Mesodermal cell (in vitro differentiated cells): ENCODE measurements at regions not wholly inside any gene's neighbourhood (a gene's known extent, or its start where the extent isn't known, plus 50 kb on each side); places are given as distances from the start of the nearest gene placed in this dataset.
"Not testable (repeated sequence)": the region's sequence is repeated elsewhere in the genome, so short reads cannot be mapped to it uniquely, and the experiment has no call there.

Experiments
- H3K27ac ChIP-seq: 2 replicates; pipeline ENCODE4 v1.7.0; 2013; ENCODE audit warnings: mild to moderate bottlenecking, low read depth, low read length, moderate library complexity; ENCODE audit not compliant: severe bottlenecking
- H3K36me3 ChIP-seq: 2 replicates; pipeline ENCODE4 v1.7.1; 2013; ENCODE audit warnings: mild to moderate bottlenecking, low read length, moderate library complexity; ENCODE audit not compliant: control insufficient read depth, insufficient read depth
- H3K4me1 ChIP-seq: one replicate; pipeline ENCODE4 v1.7.1; 2013; ENCODE audit warnings: mild to moderate bottlenecking, low read length; ENCODE audit not compliant: insufficient read depth, control insufficient read depth, poor library complexity, severe bottlenecking
- H3K4me3 ChIP-seq: 2 replicates; pipeline ENCODE4 v1.7.0; 2013; ENCODE audit warnings: low read length, control low read depth, mild to moderate bottlenecking; ENCODE audit not compliant: insufficient read depth, poor library complexity, severe bottlenecking; ENCODE audit errors: extremely low read depth
- H3K9me3 ChIP-seq: 2 replicates; pipeline ENCODE4 v1.7.1; 2013; ENCODE audit warnings: mild to moderate bottlenecking, low read length, moderate library complexity; ENCODE audit not compliant: control insufficient read depth
- WGBS, 2 experiments: methylation state at CpG; one replicate each; pipeline ENCODE4 v1.1.5; 2013; ENCODE audit warnings: missing lambda C conversion rate in 2 of 2; ENCODE audit not compliant: insufficient coverage in 2 of 2; 5-methylcytosine and 5-hydroxymethylcytosine counted together

DNA sequence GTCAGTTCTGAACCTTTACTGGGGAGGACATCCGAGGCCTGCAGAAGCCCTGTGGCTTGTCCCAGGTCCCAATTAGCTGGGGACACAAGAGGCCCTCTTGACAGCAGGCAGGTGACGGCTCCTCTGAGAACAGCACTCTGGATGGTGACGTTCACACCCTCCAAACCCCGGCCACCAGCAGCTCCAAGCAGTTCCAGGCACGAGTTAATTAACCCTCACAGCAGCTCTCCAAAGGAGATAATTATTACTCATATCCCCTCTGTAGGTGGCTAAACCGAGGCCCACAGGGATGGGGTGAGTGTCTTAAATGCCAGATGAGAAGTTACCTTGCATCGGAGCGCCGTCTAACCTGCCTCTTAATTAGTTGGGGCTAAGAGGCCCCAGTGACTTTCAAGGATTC is 168.9 kb upstream of the CIBAR2 start:
- Histone ChIP-seq H3K4me3 (no peak overlapping the region), H3K27ac (no peak overlapping the region), H3K4me1 (peaks cover 3% of the 10 kb centered on the region), H3K9me3 (no peaks in the 10 kb centered on the region), H3K36me3 (no peaks in the 10 kb centered on the region)
- WGBS, 2 experiments, result 70 to 90% methylated on average over 4 to 7 of the region's 9 CpGs

- Histone ChIP-seq H3K4me3 (no peak overlapping the region), H3K4me1 (peaks cover 3% of the 10 kb centered on the region), H3K9me3 (no peaks in the 10 kb centered on the region), H3K36me3 (no peaks in the 10 kb centered on the region), H3K27ac (no peak overlapping the region)
- WGBS, 2 experiments, result 89 to 90% methylated on average over 8 of the region's 8 CpGs
These were observed 170.6 kb upstream of the CIBAR2 start for GRCh38 chr16:85282842-85283241.

DNA sequence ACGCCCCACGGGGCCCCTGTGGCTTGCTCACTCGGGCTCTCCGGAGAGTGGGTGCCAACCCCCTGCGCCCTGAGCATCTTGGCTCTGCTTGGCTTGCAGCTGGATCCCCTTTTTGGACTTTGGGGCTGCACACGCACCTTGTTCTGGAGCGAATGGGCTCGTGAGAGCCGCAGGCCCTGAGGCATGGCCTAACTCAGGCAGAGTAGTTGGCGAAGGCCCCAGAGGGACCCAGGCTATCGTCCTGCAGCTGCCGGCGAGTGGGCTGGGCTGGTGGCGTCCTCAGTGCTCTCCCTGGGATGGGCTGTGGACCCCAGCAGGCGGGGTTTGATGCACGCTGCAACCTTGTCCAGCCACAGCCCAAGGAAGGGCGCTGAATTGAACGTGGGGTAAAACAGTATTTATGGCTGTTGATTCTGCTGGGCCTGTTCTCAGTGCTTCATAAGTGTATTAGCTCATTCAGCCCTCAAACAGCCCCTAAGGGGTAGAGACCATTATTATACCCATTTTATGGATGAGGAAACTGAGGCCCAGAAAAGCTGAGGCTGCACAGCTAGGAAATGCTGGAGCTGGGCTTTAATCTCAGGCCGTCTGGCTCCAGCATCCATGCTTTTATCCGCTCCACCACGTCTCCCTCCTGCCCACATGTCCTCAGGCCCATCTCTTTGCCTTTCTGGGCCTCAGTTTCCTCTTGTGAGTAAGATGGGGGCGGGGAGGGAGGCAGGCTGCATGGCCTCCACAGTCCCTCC is 171.2 kb upstream of the CIBAR2 start:
- Histone ChIP-seq H3K9me3 (no peaks in the 10 kb centered on the region), H3K27ac (no peak overlapping the region), H3K4me3 (no peak overlapping the region), H3K4me1 (peaks cover 3% of the 10 kb centered on the region), H3K36me3 (no peaks in the 10 kb centered on the region)
- WGBS, 2 experiments, result 95 to 97% methylated on average over 18 to 19 of the region's 22 CpGs

GRCh38 chr16:85284141-85284817 is 172.0 kb upstream of the CIBAR2 start:
- H3K9me3 ChIP-seq, result no peaks in the 10 kb centered on the region
- WGBS, 2 experiments, result 82 to 93% methylated on average over 27 to 33 of the region's 38 CpGs
- H3K27ac ChIP-seq, result no peak overlapping the region
- H3K36me3 ChIP-seq, result no peaks in the 10 kb centered on the region
- H3K4me1 ChIP-seq, result peaks cover 3% of the 10 kb centered on the region
- no peak overlapping the region for H3K4me3 ChIP-seq

DNA sequence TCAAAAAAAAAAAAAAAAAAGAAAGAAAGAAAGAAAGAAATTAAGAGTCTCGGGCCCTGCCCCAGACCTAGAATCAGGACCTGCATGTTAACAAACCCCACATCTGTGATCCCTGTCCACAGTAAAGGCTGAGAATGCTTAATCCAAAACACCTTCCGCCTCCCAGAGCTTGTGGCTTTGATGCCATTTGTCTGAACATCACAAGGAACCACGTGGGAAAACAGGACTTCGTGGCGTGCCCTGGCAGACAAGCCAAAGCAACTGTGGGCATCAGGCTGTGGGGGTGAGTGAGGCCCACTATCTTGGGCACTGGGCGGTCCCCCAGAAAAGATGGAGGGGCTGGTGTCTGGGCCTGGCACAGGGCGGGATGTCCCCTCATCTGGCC is 173.4 kb upstream of the CIBAR2 start:
- no peaks in the 10 kb centered on the region for H3K36me3 ChIP-seq
- H3K4me3 ChIP-seq, result no peak overlapping the region
- H3K4me1 ChIP-seq, result peaks cover 12% of the 10 kb centered on the region
- no peak overlapping the region for H3K27ac ChIP-seq
- WGBS, 2 experiments, result 87 to 93% methylated on average over 5 to 6 of the region's 7 CpGs
- no peaks in the 10 kb centered on the region for H3K9me3 ChIP-seq

GRCh38 chr16:85286066-85286831 is 174.0 kb upstream of the CIBAR2 start:
- Histone ChIP-seq H3K36me3 (no peaks in the 10 kb centered on the region), H3K4me3 (no peak overlapping the region), H3K27ac (no peak overlapping the region), H3K9me3 (no peaks in the 10 kb centered on the region), H3K4me1 (peaks cover 18% of the 10 kb centered on the region)
- 94 to 95% methylated on average over 29 of the region's 29 CpGs for whole genome bisulfite sequencing, 2 experiments

GRCh38 chr16:85286951-85287814 is 174.9 kb upstream of the CIBAR2 start:
- peaks cover 23% of the 10 kb centered on the region for H3K4me1 ChIP-seq
- H3K27ac ChIP-seq, result no peak overlapping the region
- 92 to 93% methylated on average over 31 to 34 of the region's 34 CpGs for WGBS, 2 experiments
- no peaks in the 10 kb centered on the region for H3K9me3 ChIP-seq
- H3K4me3 ChIP-seq, result no peak overlapping the region
- no peaks in the 10 kb centered on the region for H3K36me3 ChIP-seq

- not testable (repeated sequence) for H3K36me3 ChIP-seq, H3K27ac ChIP-seq, H3K4me3 ChIP-seq, H3K9me3 ChIP-seq
- 94 to 100% methylated on average over 5 to 6 of the region's 13 CpGs for whole genome bisulfite sequencing, 2 experiments
- H3K4me1 ChIP-seq, result peaks cover 21% of the 10 kb centered on the region
These were observed 175.5 kb upstream of the CIBAR2 start for GRCh38 chr16:85287815-85288109.

DNA sequence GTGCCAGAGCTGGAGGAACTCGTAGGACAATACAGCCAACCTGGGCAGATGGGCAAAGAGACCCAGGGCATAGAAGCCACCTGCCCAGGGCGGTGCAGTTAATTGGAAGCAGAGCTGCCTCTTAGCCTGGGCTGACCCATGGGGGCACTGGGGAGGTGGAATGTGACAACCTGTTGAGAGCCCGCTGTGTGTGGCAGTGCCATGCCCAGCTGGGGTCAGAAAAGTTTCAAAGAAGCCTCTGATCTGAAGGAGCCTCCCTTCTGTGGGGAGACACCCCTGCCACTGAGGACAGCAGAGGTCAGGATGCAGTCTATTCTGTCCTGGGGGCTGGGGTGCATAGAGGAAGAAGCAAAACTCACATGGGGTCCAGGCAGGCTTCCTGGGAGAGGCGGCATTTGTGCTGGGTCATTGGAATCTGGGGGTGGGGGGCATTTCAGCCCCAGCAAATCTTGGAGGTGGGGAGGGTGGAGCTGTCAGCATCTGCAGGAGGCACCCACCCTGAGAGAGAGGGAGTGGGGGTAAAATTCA is 176.1 kb upstream of the CIBAR2 start:
- 91 to 92% methylated on average over 4 of the region's 4 CpGs for WGBS, 2 experiments
- Histone ChIP-seq H3K36me3 (no peaks in the 10 kb centered on the region), H3K4me1 (peaks cover 21% of the 10 kb centered on the region), H3K4me3 (no peak overlapping the region), H3K9me3 (no peaks in the 10 kb centered on the region), H3K27ac (no peak overlapping the region)
